ENCODE measurements at regions not wholly inside any gene's neighbourhood (a gene's known extent, or its start where the extent isn't known, plus 50 kb on each side); places are given as distances from the start of the nearest gene placed in this dataset.
"Not testable (repeated sequence)": the region's sequence is repeated elsewhere in the genome, so short reads cannot be mapped to it uniquely, and the experiment has no call there.

- Histone ChIP-seq H3K36me3 (ENCODE audit: control insufficient read depth, insufficient read depth, low read length) (no peaks in the 10 kb centered on the region), H3K9me3 (ENCODE audit: control insufficient read depth, insufficient read depth, low read length) (no peaks in the 10 kb centered on the region), H3K27me3 (ENCODE audit: control insufficient read depth, insufficient read depth, low read length) (no peaks in the 10 kb centered on the region), H3K4me1 (ENCODE audit: control insufficient read depth, insufficient read depth, low read length) (no peaks in the 10 kb centered on the region), H3K9ac (ENCODE audit: low read depth, low read length) (no peak overlapping the region), H3K27ac (ENCODE audit: low read depth, low read length) (no peak overlapping the region), H3K4me3 (ENCODE audit: low read depth, low read length) (no peak overlapping the region)
Measured at GRCh38 chr3:5766848-5767247, 579.3 kb downstream of the EDEM1 start.

- Histone ChIP-seq H3K27me3 (ENCODE audit: control insufficient read depth, insufficient read depth, low read length) (no peaks in the 10 kb centered on the region), H3K27ac (ENCODE audit: low read depth, low read length) (no peak overlapping the region), H3K9ac (ENCODE audit: low read depth, low read length) (no peak overlapping the region), H3K4me3 (ENCODE audit: low read depth, low read length) (no peak overlapping the region), H3K4me1 (ENCODE audit: control insufficient read depth, insufficient read depth, low read length) (no peaks in the 10 kb centered on the region), H3K36me3 (ENCODE audit: control insufficient read depth, insufficient read depth, low read length) (no peaks in the 10 kb centered on the region), H3K9me3 (ENCODE audit: control insufficient read depth, insufficient read depth, low read length) (no peaks in the 10 kb centered on the region)
Measured at GRCh38 chr3:5767304-5767703, 579.8 kb downstream of the EDEM1 start.

- no peak overlapping the region for H3K4me3 ChIP-seq (ENCODE audit: low read depth, low read length)
- H3K9ac ChIP-seq (ENCODE audit: low read depth, low read length), result no peak overlapping the region
- no peaks in the 10 kb centered on the region for H3K27me3 ChIP-seq (ENCODE audit: control insufficient read depth, insufficient read depth, low read length)
- no peaks in the 10 kb centered on the region for H3K4me1 ChIP-seq (ENCODE audit: control insufficient read depth, insufficient read depth, low read length)
- H3K36me3 ChIP-seq (ENCODE audit: control insufficient read depth, insufficient read depth, low read length), result no peaks in the 10 kb centered on the region
- H3K27ac ChIP-seq (ENCODE audit: low read depth, low read length), result no peak overlapping the region
- no peaks in the 10 kb centered on the region for H3K9me3 ChIP-seq (ENCODE audit: control insufficient read depth, insufficient read depth, low read length)
Measured at GRCh38 chr3:5768281-5768945, 580.9 kb downstream of the EDEM1 start.

- no peaks in the 10 kb centered on the region for H3K9me3 ChIP-seq (ENCODE audit: control insufficient read depth, insufficient read depth, low read length)
- no peak overlapping the region for H3K27ac ChIP-seq (ENCODE audit: low read depth, low read length)
- H3K4me3 ChIP-seq (ENCODE audit: low read depth, low read length), result no peak overlapping the region
- no peaks in the 10 kb centered on the region for H3K4me1 ChIP-seq (ENCODE audit: control insufficient read depth, insufficient read depth, low read length)
- H3K36me3 ChIP-seq (ENCODE audit: control insufficient read depth, insufficient read depth, low read length), result no peaks in the 10 kb centered on the region
- H3K9ac ChIP-seq (ENCODE audit: low read depth, low read length), result no peak overlapping the region
- H3K27me3 ChIP-seq (ENCODE audit: control insufficient read depth, insufficient read depth, low read length), result no peaks in the 10 kb centered on the region
Measured at GRCh38 chr3:5769825-5770224, 582.3 kb downstream of the EDEM1 start.

GRCh38 chr3:5774337-5774736 lies 586.8 kb downstream of the EDEM1 start:
- no peak overlapping the region for H3K4me3 ChIP-seq (ENCODE audit: low read depth, low read length)

GRCh38 chr3:5775100-5775499 lies 587.6 kb downstream of the EDEM1 start:
- not testable (repeated sequence) for H3K4me1 ChIP-seq (ENCODE audit: control insufficient read depth, insufficient read depth, low read length); H3K9ac ChIP-seq (ENCODE audit: low read depth, low read length); H3K4me3 ChIP-seq (ENCODE audit: low read depth, low read length); H3K9me3 ChIP-seq (ENCODE audit: control insufficient read depth, insufficient read depth, low read length); H3K36me3 ChIP-seq (ENCODE audit: control insufficient read depth, insufficient read depth, low read length); H3K27me3 ChIP-seq (ENCODE audit: control insufficient read depth, insufficient read depth, low read length); H3K27ac ChIP-seq (ENCODE audit: low read depth, low read length)

More at GRCh38 chr3:5774337-5774736, 586.8 kb downstream of the EDEM1 start:
- no peaks in the 10 kb centered on the region for H3K4me1 ChIP-seq (ENCODE audit: control insufficient read depth, insufficient read depth, low read length)
- H3K9ac ChIP-seq (ENCODE audit: low read depth, low read length), result no peak overlapping the region
- no peaks in the 10 kb centered on the region for H3K36me3 ChIP-seq (ENCODE audit: control insufficient read depth, insufficient read depth, low read length)
- H3K9me3 ChIP-seq (ENCODE audit: control insufficient read depth, insufficient read depth, low read length), result no peaks in the 10 kb centered on the region
- no peak overlapping the region for H3K27ac ChIP-seq (ENCODE audit: low read depth, low read length)
- H3K27me3 ChIP-seq (ENCODE audit: control insufficient read depth, insufficient read depth, low read length), result no peaks in the 10 kb centered on the region

- H3K4me1 ChIP-seq (ENCODE audit: control insufficient read depth, insufficient read depth, low read length), result no peaks in the 10 kb centered on the region
- no peaks in the 10 kb centered on the region for H3K9me3 ChIP-seq (ENCODE audit: control insufficient read depth, insufficient read depth, low read length)
- no peak overlapping the region for H3K4me3 ChIP-seq (ENCODE audit: low read depth, low read length)
- H3K9ac ChIP-seq (ENCODE audit: low read depth, low read length), result no peak overlapping the region
- H3K27ac ChIP-seq (ENCODE audit: low read depth, low read length), result no peak overlapping the region
- no peaks in the 10 kb centered on the region for H3K36me3 ChIP-seq (ENCODE audit: control insufficient read depth, insufficient read depth, low read length)
- H3K27me3 ChIP-seq (ENCODE audit: control insufficient read depth, insufficient read depth, low read length), result no peaks in the 10 kb centered on the region
Measured at GRCh38 chr3:5784690-5785089, 597.2 kb downstream of the EDEM1 start.

GRCh38 chr3:5787861-5788488 lies 600.5 kb downstream of the EDEM1 start:
- H3K36me3 ChIP-seq (ENCODE audit: control insufficient read depth, insufficient read depth, low read length), result no peaks in the 10 kb centered on the region
- no peak overlapping the region for H3K4me3 ChIP-seq (ENCODE audit: low read depth, low read length)
- H3K9me3 ChIP-seq (ENCODE audit: control insufficient read depth, insufficient read depth, low read length), result no peaks in the 10 kb centered on the region
- no peaks in the 10 kb centered on the region for H3K27me3 ChIP-seq (ENCODE audit: control insufficient read depth, insufficient read depth, low read length)
- no peaks in the 10 kb centered on the region for H3K4me1 ChIP-seq (ENCODE audit: control insufficient read depth, insufficient read depth, low read length)
- no peak overlapping the region for H3K27ac ChIP-seq (ENCODE audit: low read depth, low read length)
- no peak overlapping the region for H3K9ac ChIP-seq (ENCODE audit: low read depth, low read length)

GRCh38 chr3:5788496-5788895 lies 601.0 kb downstream of the EDEM1 start:
- no peaks in the 10 kb centered on the region for H3K9me3 ChIP-seq (ENCODE audit: control insufficient read depth, insufficient read depth, low read length)

GRCh38 chr3:5791558-5791957 lies 604.1 kb downstream of the EDEM1 start:
- H3K36me3 ChIP-seq (ENCODE audit: control insufficient read depth, insufficient read depth, low read length), result no peaks in the 10 kb centered on the region
- H3K27me3 ChIP-seq (ENCODE audit: control insufficient read depth, insufficient read depth, low read length), result no peaks in the 10 kb centered on the region
- peaks cover 3% of the 10 kb centered on the region for H3K9me3 ChIP-seq (ENCODE audit: control insufficient read depth, insufficient read depth, low read length)
- no peaks in the 10 kb centered on the region for H3K4me1 ChIP-seq (ENCODE audit: control insufficient read depth, insufficient read depth, low read length)
- no peak overlapping the region for H3K9ac ChIP-seq (ENCODE audit: low read depth, low read length)
- H3K27ac ChIP-seq (ENCODE audit: low read depth, low read length), result no peak overlapping the region
- no peak overlapping the region for H3K4me3 ChIP-seq (ENCODE audit: low read depth, low read length)

More at GRCh38 chr3:5788496-5788895, 601.0 kb downstream of the EDEM1 start:
- Histone ChIP-seq H3K27me3 (ENCODE audit: control insufficient read depth, insufficient read depth, low read length) (no peaks in the 10 kb centered on the region), H3K4me1 (ENCODE audit: control insufficient read depth, insufficient read depth, low read length) (no peaks in the 10 kb centered on the region), H3K4me3 (ENCODE audit: low read depth, low read length) (no peak overlapping the region), H3K36me3 (ENCODE audit: control insufficient read depth, insufficient read depth, low read length) (no peaks in the 10 kb centered on the region), H3K27ac (ENCODE audit: low read depth, low read length) (no peak overlapping the region), H3K9ac (ENCODE audit: low read depth, low read length) (no peak overlapping the region)

- no peaks in the 10 kb centered on the region for H3K36me3 ChIP-seq (ENCODE audit: control insufficient read depth, insufficient read depth, low read length)
- H3K9ac ChIP-seq (ENCODE audit: low read depth, low read length), result no peak overlapping the region
- no peaks in the 10 kb centered on the region for H3K4me1 ChIP-seq (ENCODE audit: control insufficient read depth, insufficient read depth, low read length)
- H3K27me3 ChIP-seq (ENCODE audit: control insufficient read depth, insufficient read depth, low read length), result no peaks in the 10 kb centered on the region
- peaks cover 3% of the 10 kb centered on the region for H3K9me3 ChIP-seq (ENCODE audit: control insufficient read depth, insufficient read depth, low read length)
- H3K27ac ChIP-seq (ENCODE audit: low read depth, low read length), result no peak overlapping the region
- H3K4me3 ChIP-seq (ENCODE audit: low read depth, low read length), result no peak overlapping the region
Measured at GRCh38 chr3:5796541-5796940, 609.0 kb downstream of the EDEM1 start.

All from HUES48 (cell line).